ENCODE measurements at regions not wholly inside any gene's neighbourhood (a gene's known extent, or its start where the extent isn't known, plus 50 kb on each side); places are given as distances from the start of the nearest gene placed in this dataset.

GRCh38 chr7:115749924-115750323 lies 280.6 kb downstream of the TFEC start:
- H3K27me3 Mint-ChIP-seq, result peaks cover 2% of the 10 kb centered on the region
- no peaks in the 10 kb centered on the region for H3K36me3 Mint-ChIP-seq
- H3K9me3 Mint-ChIP-seq (ENCODE audit: low read depth), result no peaks in the 10 kb centered on the region
- no peak overlapping the region for H3K27ac Mint-ChIP-seq
- no peak overlapping the region for H3K4me3 Mint-ChIP-seq
- no peaks in the 10 kb centered on the region for H3K4me1 Mint-ChIP-seq (ENCODE audit: low read depth)

GRCh38 chr7:115748123-115748738 lies 282.3 kb downstream of the TFEC start:
- Mint-ChIP-seq H3K27me3 (peaks cover 2% of the 10 kb centered on the region), H3K4me3 (no peak overlapping the region), H3K27ac (no peak overlapping the region), H3K9me3 (ENCODE audit: low read depth) (no peaks in the 10 kb centered on the region), H3K4me1 (ENCODE audit: low read depth) (no peaks in the 10 kb centered on the region), H3K36me3 (no peaks in the 10 kb centered on the region)

GRCh38 chr7:115747174-115747573 lies 283.4 kb downstream of the TFEC start:
- Mint-ChIP-seq H3K9me3 (ENCODE audit: low read depth) (no peaks in the 10 kb centered on the region), H3K27me3 (no peaks in the 10 kb centered on the region), H3K4me1 (ENCODE audit: low read depth) (no peaks in the 10 kb centered on the region), H3K27ac (no peak overlapping the region), H3K4me3 (no peak overlapping the region), H3K36me3 (no peaks in the 10 kb centered on the region)

DNA sequence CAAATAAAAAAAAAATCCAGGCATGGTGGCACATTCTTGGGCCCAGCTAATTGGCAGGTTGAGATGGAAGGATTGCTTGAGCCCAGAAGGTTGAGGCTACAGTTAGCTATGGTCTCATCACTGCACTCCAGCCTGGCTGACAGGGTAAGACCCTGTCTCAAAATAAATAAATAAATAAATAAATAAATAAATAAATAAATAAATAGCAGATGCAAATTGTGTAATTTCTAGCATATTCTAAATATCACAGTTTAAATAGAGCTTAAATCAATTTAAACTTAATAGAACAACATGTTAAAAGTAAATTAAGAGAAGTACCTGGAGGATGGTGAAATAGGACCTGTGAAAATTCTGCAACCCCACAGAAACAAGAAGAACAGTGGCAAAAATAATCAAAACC lies 290.5 kb downstream of the TFEC start:
- H3K4me3 Mint-ChIP-seq, result no peak overlapping the region
- H3K9me3 Mint-ChIP-seq (ENCODE audit: low read depth), result no peaks in the 10 kb centered on the region
- no peaks in the 10 kb centered on the region for H3K27me3 Mint-ChIP-seq
- H3K27ac Mint-ChIP-seq, result no peak overlapping the region
- no peaks in the 10 kb centered on the region for H3K4me1 Mint-ChIP-seq (ENCODE audit: low read depth)
- H3K36me3 Mint-ChIP-seq, result no peaks in the 10 kb centered on the region

GRCh38 chr7:115734641-115735040 lies 295.9 kb downstream of the TFEC start:
- H3K36me3 Mint-ChIP-seq, result no peaks in the 10 kb centered on the region
- H3K4me1 Mint-ChIP-seq (ENCODE audit: low read depth), result no peaks in the 10 kb centered on the region
- peaks cover 2% of the 10 kb centered on the region for H3K27me3 Mint-ChIP-seq
- no peak overlapping the region for H3K27ac Mint-ChIP-seq
- no peak overlapping the region for H3K4me3 Mint-ChIP-seq
- H3K9me3 Mint-ChIP-seq (ENCODE audit: low read depth), result no peaks in the 10 kb centered on the region

GRCh38 chr7:115731796-115732471 lies 298.6 kb downstream of the TFEC start:
- Mint-ChIP-seq H3K27me3 (peaks cover 2% of the 10 kb centered on the region), H3K4me3 (no peak overlapping the region), H3K9me3 (ENCODE audit: low read depth) (no peaks in the 10 kb centered on the region), H3K4me1 (ENCODE audit: low read depth) (no peaks in the 10 kb centered on the region), H3K27ac (no peak overlapping the region), H3K36me3 (no peaks in the 10 kb centered on the region)

DNA sequence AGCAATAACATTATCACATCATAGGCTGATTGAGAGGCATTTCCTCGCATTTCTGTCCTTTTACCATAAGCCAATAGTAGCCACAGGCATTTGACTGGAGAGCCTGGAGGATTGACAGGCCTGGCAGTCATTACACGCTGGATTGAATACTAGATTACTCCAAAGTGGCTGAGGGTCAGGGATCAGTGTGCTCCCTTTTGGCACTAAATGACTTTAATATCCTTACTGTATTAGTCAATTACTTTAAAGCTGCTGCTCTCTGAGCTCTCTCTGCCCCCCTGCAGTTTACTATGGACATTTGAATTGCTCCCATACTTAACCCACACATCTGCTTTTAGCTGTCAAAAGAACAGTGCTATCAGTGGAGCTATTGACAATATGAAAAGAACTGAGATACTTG lies 302.0 kb downstream of the TFEC start:
- Mint-ChIP-seq H3K36me3 (no peaks in the 10 kb centered on the region), H3K9me3 (ENCODE audit: low read depth) (no peaks in the 10 kb centered on the region), H3K4me3 (no peak overlapping the region), H3K27ac (no peak overlapping the region), H3K4me1 (ENCODE audit: low read depth) (no peaks in the 10 kb centered on the region), H3K27me3 (peaks cover 2% of the 10 kb centered on the region)

DNA sequence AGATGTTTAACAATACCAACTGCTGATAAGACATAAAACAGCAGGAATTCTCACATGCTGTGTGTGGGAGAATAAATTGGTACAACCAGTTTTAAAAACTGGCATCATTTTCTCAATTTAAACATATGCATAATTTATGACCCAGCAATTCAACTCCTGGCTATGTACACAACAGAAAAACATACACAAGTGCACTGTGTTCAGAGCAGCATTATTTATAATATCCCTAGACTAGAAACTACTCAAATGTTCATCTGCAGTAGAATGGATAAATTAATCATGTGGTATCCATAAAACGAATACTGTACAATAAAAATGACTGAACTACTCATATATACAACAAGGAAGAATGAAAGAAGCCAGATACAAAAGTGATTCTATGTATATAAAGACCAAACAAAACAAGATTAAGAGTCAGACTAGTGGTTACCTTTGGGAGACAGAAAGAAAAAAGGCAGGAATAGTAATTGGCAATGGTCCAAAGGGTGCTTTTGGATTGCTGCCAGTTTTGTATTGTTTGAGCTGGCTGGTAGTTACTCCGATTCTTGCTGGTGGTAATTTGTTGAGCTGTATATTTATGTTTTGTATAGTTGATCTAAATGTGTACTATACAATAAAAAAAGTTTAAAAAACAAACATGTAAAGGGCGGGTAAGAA lies 306.0 kb downstream of the TFEC start:
- no peaks in the 10 kb centered on the region for H3K9me3 Mint-ChIP-seq (ENCODE audit: low read depth)
- H3K27ac Mint-ChIP-seq, result no peak overlapping the region
- H3K36me3 Mint-ChIP-seq, result no peaks in the 10 kb centered on the region
- H3K27me3 Mint-ChIP-seq, result no peaks in the 10 kb centered on the region
- H3K4me3 Mint-ChIP-seq, result no peak overlapping the region
- H3K4me1 Mint-ChIP-seq (ENCODE audit: low read depth), result no peaks in the 10 kb centered on the region

DNA sequence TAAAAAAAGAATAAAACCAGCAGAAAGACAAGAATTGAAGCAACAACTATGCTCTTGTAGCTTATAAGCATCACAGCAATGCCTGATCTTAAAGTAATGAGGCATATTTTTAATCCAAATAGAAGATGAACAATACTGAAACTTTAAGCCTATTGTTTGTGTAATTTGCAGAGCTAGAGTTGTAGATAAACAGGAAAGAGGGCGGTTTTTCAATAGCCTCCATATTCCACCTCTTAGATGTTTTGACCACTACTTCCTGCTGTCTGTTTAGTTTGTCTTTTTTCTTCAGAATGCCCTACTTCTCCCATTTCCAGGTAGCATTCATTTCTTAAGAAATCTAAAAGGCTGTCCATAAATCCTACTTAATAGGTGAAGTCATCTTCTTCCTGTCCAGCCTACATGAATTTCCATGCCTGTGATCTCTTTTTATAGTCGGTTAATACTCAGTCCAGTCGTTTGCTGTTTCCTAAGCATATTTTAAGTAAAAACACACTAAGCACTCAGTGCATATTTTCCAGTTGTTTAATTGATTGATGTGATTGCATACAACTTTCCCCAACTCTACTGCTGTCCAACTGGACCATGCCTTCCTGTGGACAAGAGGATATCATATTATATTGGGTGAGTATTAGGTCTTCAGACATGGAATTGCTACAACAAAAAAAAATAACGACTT lies 308.1 kb downstream of the TFEC start:
- Mint-ChIP-seq H3K4me1 (ENCODE audit: low read depth) (no peaks in the 10 kb centered on the region), H3K27ac (no peak overlapping the region), H3K9me3 (ENCODE audit: low read depth) (no peaks in the 10 kb centered on the region), H3K4me3 (no peak overlapping the region), H3K27me3 (no peaks in the 10 kb centered on the region), H3K36me3 (no peaks in the 10 kb centered on the region)

DNA sequence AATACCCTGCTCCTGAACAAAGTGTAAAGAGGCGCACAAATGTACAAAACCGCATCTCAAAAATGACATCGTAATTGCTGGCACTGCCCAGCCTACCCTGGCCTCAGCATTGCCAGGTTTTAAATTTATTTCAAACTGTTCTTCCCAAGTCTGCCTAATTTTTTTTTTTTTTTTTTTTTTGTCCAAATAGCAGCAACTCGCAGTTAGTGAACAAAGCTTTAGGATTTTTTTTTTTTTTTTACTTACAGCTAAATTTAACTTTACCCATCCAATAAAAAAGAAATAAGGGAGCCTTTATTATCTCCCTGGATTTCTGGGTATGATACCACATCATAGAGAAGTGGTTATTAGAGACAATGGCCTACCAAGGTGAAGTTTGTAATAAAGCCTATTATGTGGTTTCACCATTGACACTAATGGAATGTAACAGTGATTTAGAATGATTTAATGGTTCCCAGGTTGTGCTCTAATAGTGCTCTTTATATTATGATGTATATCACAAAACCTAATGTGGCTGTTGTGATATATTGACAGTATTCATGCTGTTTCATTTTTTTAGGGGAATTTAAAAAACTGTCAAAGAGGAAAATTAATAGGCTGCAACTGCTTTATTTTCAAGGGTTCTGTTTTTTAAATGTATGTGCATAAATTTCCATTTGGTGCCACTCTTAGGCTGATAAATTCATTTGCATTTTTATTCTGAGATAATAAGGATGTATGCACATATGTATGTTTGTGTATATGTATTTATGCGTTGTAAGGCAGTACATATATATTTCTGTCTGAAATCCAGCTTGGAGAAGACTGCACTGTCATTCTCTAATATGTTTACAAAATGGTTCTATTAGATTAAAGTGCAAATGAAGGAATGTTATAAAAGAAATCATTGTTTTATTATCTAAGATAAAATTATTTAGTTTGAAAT lies 309.0 kb downstream of the TFEC start:
- H3K27me3 Mint-ChIP-seq, result no peaks in the 10 kb centered on the region
- no peaks in the 10 kb centered on the region for H3K4me1 Mint-ChIP-seq (ENCODE audit: low read depth)
- H3K36me3 Mint-ChIP-seq, result no peaks in the 10 kb centered on the region

DNA sequence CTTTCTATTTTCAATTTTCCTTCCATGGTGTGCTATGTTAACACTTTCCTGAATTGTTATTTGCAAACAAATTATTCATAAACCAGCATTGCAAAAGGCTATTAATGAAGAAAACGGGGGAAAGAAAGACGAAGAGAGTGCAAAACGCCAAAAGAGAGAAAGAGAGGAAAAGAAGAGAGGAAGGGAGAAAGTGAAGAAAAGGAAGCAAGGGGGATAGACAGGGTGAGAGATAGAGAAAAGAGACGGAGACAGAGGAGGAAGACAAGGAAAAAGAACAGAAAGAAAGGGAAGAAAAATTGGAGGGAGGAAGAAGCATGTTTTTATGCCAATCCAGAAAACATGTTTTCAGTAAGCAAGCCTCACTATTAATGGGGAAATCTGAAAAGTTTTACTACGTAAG lies 310.6 kb downstream of the TFEC start:
- no peaks in the 10 kb centered on the region for H3K36me3 Mint-ChIP-seq
- H3K27me3 Mint-ChIP-seq, result no peaks in the 10 kb centered on the region
- H3K9me3 Mint-ChIP-seq (ENCODE audit: low read depth), result no peaks in the 10 kb centered on the region
- no peak overlapping the region for H3K4me3 Mint-ChIP-seq
- H3K4me1 Mint-ChIP-seq (ENCODE audit: low read depth), result no peaks in the 10 kb centered on the region
- no peak overlapping the region for H3K27ac Mint-ChIP-seq

More for the DNA sequence above, 309.0 kb downstream of the TFEC start:
- Mint-ChIP-seq H3K9me3 (ENCODE audit: low read depth) (no peaks in the 10 kb centered on the region), H3K4me3 (no peak overlapping the region), H3K27ac (no peak overlapping the region)

- Mint-ChIP-seq H3K27me3 (no peaks in the 10 kb centered on the region), H3K4me3 (no peak overlapping the region), H3K9me3 (ENCODE audit: low read depth) (no peaks in the 10 kb centered on the region), H3K4me1 (ENCODE audit: low read depth) (no peaks in the 10 kb centered on the region), H3K36me3 (no peaks in the 10 kb centered on the region), H3K27ac (no peak overlapping the region)
These were observed 320.9 kb downstream of the TFEC start for GRCh38 chr7:115709664-115710063.

- no peaks in the 10 kb centered on the region for H3K4me1 Mint-ChIP-seq (ENCODE audit: low read depth)
- H3K27me3 Mint-ChIP-seq, result no peaks in the 10 kb centered on the region
- H3K4me3 Mint-ChIP-seq, result no peak overlapping the region
- H3K27ac Mint-ChIP-seq, result no peak overlapping the region
- no peaks in the 10 kb centered on the region for H3K36me3 Mint-ChIP-seq
- H3K9me3 Mint-ChIP-seq (ENCODE audit: low read depth), result no peaks in the 10 kb centered on the region
These were observed 322.6 kb downstream of the TFEC start for GRCh38 chr7:115708013-115708341.

- no peaks in the 10 kb centered on the region for H3K4me1 Mint-ChIP-seq (ENCODE audit: low read depth)
- H3K27ac Mint-ChIP-seq, result no peak overlapping the region
- no peak overlapping the region for H3K4me3 Mint-ChIP-seq
- H3K9me3 Mint-ChIP-seq (ENCODE audit: low read depth), result no peaks in the 10 kb centered on the region
- no peaks in the 10 kb centered on the region for H3K27me3 Mint-ChIP-seq
- no peaks in the 10 kb centered on the region for H3K36me3 Mint-ChIP-seq
These were observed 323.1 kb downstream of the TFEC start for GRCh38 chr7:115707258-115708012.

All from activated naive CD8-positive, alpha-beta T cell (primary cell).